Fibroblast of villous mesenchyme (primary cell): ENCODE measurements at regions not wholly inside any gene's neighbourhood (a gene's known extent, or its start where the extent isn't known, plus 50 kb on each side); places are given as distances from the start of the nearest gene placed in this dataset.

Experiments
- DNase-seq: peaks from one replicate; pipeline ENCODE4 v3.0.0-alpha.2; 2010; ENCODE audit warnings: low read depth
- H3K4me3 ChIP-seq: 2 replicates; pipeline ENCODE4 v1.5.1; 2011; ENCODE audit warnings: low read depth, mild to moderate bottlenecking, low read length
- CTCF ChIP-seq: IDR thresholded peaks from 2 replicates; pipeline ENCODE4 v1.5.1; 2012; ENCODE audit warnings: low read depth, mild to moderate bottlenecking, low read length; ENCODE audit not compliant: insufficient read depth

- no peak overlapping the region for H3K4me3 ChIP-seq
- no peak for TF ChIP-seq CTCF
- no peak for DNase-seq
These were observed 533.3 kb downstream of the ACTL7B start for GRCh38 chr9:108322326-108323098.

DNA sequence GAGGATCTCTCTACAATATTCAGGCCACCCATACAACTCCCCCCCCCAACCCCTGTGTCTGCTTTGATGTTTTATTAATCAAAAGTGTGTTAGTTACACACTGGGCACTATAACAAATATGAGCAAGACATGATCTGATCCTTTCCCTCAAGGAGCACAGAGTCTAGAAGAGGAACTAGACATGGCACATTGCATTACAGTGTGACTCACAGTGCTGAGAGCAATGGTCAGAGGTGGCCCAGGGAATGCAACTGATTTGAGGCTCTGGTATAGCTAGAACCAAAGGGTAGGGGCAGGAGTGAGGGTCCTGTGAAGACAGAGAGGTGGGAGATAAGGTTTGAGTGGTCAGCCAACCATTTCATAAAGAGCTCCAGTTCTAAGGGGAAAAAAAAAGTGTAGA is 539.2 kb downstream of the ACTL7B start:
- no peak for TF ChIP-seq CTCF
- H3K4me3 ChIP-seq: no peak overlapping the region
- peak; percentile 26 for DNase-seq

DNA sequence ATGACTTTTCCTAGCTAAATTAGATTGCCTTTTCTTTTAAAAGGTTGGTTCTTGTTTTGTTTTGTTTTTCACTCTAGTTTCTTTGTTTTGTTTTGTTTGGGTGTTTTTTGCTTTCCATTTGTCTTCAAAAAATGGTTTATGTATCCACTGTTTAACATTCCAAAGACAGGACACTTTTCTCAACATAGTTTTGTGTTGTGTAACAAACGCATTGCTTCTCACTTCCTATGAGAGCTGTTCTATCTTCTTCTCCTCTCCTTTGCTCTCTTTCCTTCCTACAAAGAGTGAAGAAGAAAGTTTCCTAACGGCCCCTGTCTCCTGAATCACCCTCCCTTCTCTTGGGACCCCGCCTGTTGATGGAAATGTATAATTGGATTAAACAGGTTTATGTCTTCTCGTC is 539.7 kb downstream of the ACTL7B start:
- TF ChIP-seq CTCF: no peak
- H3K4me3 ChIP-seq: no peak overlapping the region
- DNase-seq: peak; percentile 72

DNA sequence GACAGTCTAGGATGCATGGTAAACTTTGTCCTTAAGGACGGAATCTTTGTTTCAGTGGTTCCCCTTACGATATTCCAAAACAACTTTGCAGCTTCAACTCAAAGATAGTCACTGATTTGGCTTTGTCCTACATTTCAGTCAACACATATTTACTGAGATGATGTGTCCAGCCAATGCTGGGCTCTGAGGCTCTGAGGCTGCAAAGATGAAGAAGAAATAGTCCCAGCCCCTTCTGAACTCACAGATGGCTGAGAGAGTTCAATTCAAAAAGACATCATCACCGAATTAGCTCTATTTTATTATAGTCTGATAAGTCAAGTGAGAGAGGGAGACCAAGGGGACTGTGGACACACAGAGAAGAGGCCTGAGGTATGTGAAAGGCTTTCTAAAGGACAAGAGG is 544.0 kb downstream of the ACTL7B start:
- no peak overlapping the region for H3K4me3 ChIP-seq
- DNase-seq: no peak
- TF ChIP-seq CTCF: no peak

DNA sequence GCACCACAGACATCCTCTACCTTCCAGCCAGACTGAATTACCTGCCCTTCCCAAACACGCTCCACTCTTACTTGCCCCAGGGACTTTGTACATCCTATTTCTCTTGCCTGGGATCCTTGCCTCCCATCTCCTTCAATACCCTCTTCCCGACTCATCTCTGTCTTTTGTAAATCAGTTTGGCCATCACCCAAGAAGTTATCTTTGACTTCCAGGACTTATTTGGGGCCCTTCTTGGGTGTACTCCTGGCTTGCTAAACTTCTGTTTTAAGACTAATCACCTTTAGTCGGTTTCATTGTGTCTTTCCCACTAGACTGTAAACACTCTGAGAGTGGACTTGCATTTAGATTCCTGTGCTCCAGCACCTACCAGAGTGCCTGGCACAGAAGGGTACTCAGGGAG is 545.6 kb downstream of the ACTL7B start:
- no peak for DNase-seq
- no peak for TF ChIP-seq CTCF
- no peak overlapping the region for H3K4me3 ChIP-seq

DNA sequence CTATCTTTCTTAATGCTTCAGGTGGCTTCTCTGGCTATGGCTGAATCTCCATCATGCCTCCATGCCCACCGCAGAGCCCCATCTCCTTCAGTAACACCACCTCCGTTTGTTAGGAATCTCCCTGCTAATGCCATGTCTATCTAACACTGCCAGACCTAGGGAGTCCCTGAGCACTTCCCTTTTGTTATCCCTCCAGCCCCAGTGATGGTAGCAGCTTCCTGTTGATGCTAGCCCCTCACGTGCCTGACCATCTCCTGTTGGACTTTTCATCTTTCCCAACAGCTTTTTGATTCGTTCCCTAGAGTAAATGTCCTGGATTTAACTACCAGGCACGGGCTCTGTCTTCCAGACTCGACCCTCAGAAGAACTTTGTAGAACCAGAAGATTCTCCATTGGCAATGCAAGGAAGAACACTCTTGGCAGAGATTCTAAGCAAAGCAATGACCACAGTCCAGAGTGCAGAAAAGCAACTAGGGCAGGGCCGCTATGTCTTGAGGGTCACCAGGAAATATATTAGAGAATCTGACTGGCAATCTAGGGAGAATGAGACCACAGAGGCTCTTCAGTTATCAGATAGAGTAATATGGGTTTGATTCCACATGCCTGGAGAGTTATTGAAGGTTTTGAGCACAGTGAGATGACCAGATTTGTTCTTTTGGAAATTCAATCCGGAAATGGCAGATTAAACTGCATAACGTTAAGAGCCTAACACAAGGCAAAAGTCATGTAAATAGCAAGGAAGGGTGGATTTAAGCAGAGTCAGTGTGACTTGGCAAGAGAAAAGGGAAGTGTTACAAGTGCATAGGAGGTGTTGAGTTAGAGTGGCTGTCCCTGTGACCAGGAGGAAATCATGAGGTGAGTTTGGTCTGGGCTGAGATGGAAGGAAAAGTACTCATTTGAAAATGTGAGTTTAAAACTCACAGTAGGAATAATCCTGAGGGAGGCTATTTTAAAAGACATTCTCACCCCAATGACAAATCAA is 555.2 kb downstream of the ACTL7B start:
- DNase-seq: no peak
- no peak for TF ChIP-seq CTCF

More for the DNA sequence above, 555.2 kb downstream of the ACTL7B start:
- H3K4me3 ChIP-seq: no peak overlapping the region
